OCI-LY7 (cell line): ENCODE measurements at regions not wholly inside any gene's neighbourhood (a gene's known extent, or its start where the extent isn't known, plus 50 kb on each side); places are given as distances from the start of the nearest gene placed in this dataset.

ENCODE experiments used
- BruUV-seq: library from RNA; stranded (reverse); fragments of 400-500 nt; replicated peaks from 2 replicates; lab custom pipeline; 2021; lab: Mats Ljungman, UMichigan
- CTCF ChIA-PET: fragments of 300-600 bp; sonication (Branson Sonifier 250); formaldehyde crosslinking; loops from one replicate; lab custom pipeline; 2022; ENCODE audit warnings: antibody characterized with exemption; ENCODE audit not compliant: unreplicated experiment; lab: Charles Lee
- POLR2A ChIA-PET: fragments of 300-600 bp; sonication (Branson Sonifier 250); formaldehyde crosslinking; loops from one replicate; lab custom pipeline; 2022; ENCODE audit warnings: antibody characterized with exemption; lab: Charles Lee
- DNase-seq: peaks from one replicate; pipeline ENCODE4 v3.0.0-alpha.2; 2015; ENCODE audit warnings: low spot score
- H2AFZ ChIP-seq: fragments of 200-600 bp; sonication (generic), shearing (Covaris generic); 2 replicates; pipeline ENCODE4 v1.6.1; 2014; ENCODE audit warnings: mild to moderate bottlenecking, antibody characterized with exemption, low read length, moderate library complexity
- H3K27ac ChIP-seq: fragments of 200-600 bp; sonication (generic); 2 replicates; pipeline ENCODE4 v1.5.1; 2014; ENCODE audit warnings: mixed run types, low read depth, mild to moderate bottlenecking, moderate library complexity, low read length, inconsistent platforms; ENCODE audit not compliant: poor library complexity, severe bottlenecking
- H3K36me3 ChIP-seq: fragments of 200-600 bp; sonication (generic); 2 replicates; pipeline ENCODE4 v1.6.1; 2014; ENCODE audit warnings: mild to moderate bottlenecking, antibody characterized with exemption, low read length, moderate library complexity, mixed read lengths; ENCODE audit not compliant: insufficient read depth
- H3K4me1 ChIP-seq: fragments of 200-600 bp; sonication (generic); 2 replicates; pipeline ENCODE4 v1.5.1; 2014; ENCODE audit warnings: mild to moderate bottlenecking, low read length; ENCODE audit not compliant: insufficient read depth, poor library complexity, severe bottlenecking
- H3K4me2 ChIP-seq: fragments of 200-600 bp; sonication (generic); 2 replicates; pipeline ENCODE4 v1.6.1; 2014; ENCODE audit warnings: mild to moderate bottlenecking, low read length
- H3K4me3 ChIP-seq: fragments of 200-600 bp; sonication (generic); 2 replicates; pipeline ENCODE4 v1.5.1; 2014; ENCODE audit warnings: mild to moderate bottlenecking, low read depth, low read length; ENCODE audit not compliant: poor library complexity, severe bottlenecking
- H3K79me2 ChIP-seq: fragments of 200-600 bp; sonication (generic); 2 replicates; pipeline ENCODE4 v1.6.1; 2016; ENCODE audit warnings: low read depth, mild to moderate bottlenecking, low read length, moderate library complexity, mixed read lengths; ENCODE audit not compliant: insufficient read depth
- H3K9me2 ChIP-seq: fragments of 200-600 bp; sonication (generic); 2 replicates; pipeline ENCODE4 v1.6.1; 2016; ENCODE audit warnings: mild to moderate bottlenecking, low read length, mixed read lengths; ENCODE audit not compliant: insufficient read depth
- H3K9me3 ChIP-seq: fragments of 200-600 bp; sonication (generic); 2 replicates; pipeline ENCODE4 v1.6.1; 2014; ENCODE audit warnings: mild to moderate bottlenecking, mixed run types, low read length, mixed read lengths
- H4K20me1 ChIP-seq: fragments of 200-600 bp; sonication (generic); 2 replicates; pipeline ENCODE4 v1.6.1; 2014; ENCODE audit warnings: mild to moderate bottlenecking, antibody characterized with exemption, low read length, moderate library complexity, mixed read lengths; ENCODE audit not compliant: insufficient read depth
- EZH2phosphoT487 ChIP-seq: fragments of 200-600 bp; sonication (generic); IDR thresholded peaks from 2 replicates; pipeline ENCODE4 v1.6.1; 2018; ENCODE audit warnings: low read depth, borderline replicate concordance, mild to moderate bottlenecking, mixed run types, antibody characterized with exemption, low read length, moderate library complexity, mixed read lengths
- intact Hi-C: fragments of 100-400 bp; cut with micrococcal nuclease; formaldehyde crosslinking; loops from one replicate; pipeline ENCODE4 v1.10.0; 2022; ENCODE audit not compliant: unreplicated experiment
- TF ChIP-seq, protein P1 (sequence below): fragments of 200-600 bp; sonication (generic); conservative IDR thresholded peaks from 2 replicates; pipeline ENCODE4 v1.5.1; 2014; ENCODE audit warnings: mild to moderate bottlenecking, antibody characterized with exemption, low read length, moderate library complexity, mixed read lengths

- POLR2A ChIA-PET, result no interaction called here
Measured at GRCh38 chr3:102736975-102737304, 302.1 kb downstream of the ZPLD1 start.

GRCh38 chr3:102737353-102737752 is 302.5 kb downstream of the ZPLD1 start:
- intact Hi-C loops, result no loop called here
- H3K36me3 ChIP-seq, result no peaks in the 10 kb centered on the region

More at GRCh38 chr3:102736975-102737304, 302.1 kb downstream of the ZPLD1 start:
- TF ChIP-seq, protein P1, sequence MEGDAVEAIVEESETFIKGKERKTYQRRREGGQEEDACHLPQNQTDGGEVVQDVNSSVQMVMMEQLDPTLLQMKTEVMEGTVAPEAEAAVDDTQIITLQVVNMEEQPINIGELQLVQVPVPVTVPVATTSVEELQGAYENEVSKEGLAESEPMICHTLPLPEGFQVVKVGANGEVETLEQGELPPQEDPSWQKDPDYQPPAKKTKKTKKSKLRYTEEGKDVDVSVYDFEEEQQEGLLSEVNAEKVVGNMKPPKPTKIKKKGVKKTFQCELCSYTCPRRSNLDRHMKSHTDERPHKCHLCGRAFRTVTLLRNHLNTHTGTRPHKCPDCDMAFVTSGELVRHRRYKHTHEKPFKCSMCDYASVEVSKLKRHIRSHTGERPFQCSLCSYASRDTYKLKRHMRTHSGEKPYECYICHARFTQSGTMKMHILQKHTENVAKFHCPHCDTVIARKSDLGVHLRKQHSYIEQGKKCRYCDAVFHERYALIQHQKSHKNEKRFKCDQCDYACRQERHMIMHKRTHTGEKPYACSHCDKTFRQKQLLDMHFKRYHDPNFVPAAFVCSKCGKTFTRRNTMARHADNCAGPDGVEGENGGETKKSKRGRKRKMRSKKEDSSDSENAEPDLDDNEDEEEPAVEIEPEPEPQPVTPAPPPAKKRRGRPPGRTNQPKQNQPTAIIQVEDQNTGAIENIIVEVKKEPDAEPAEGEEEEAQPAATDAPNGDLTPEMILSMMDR, result no peak
- TF ChIP-seq EZH2phosphoT487, result no peak
- no peaks in the 10 kb centered on the region for H3K79me2 ChIP-seq
- H3K9me3 ChIP-seq, result no peaks in the 10 kb centered on the region
- no peaks in the 10 kb centered on the region for H3K4me1 ChIP-seq
- no peaks in the 10 kb centered on the region for H3K36me3 ChIP-seq
- H3K9me2 ChIP-seq, result no peaks in the 10 kb centered on the region
- DNase-seq, result no peak
- no peak overlapping the region for H3K27ac ChIP-seq
- CTCF ChIA-PET, result no interaction called here
- no peaks in the 10 kb centered on the region for H4K20me1 ChIP-seq
- intact Hi-C loops, result no loop called here
- H2AFZ ChIP-seq, result no peak overlapping the region
- BruUV-seq, result no TSS peak
- H3K4me3 ChIP-seq, result no peak overlapping the region
- no peak overlapping the region for H3K4me2 ChIP-seq

DNA sequence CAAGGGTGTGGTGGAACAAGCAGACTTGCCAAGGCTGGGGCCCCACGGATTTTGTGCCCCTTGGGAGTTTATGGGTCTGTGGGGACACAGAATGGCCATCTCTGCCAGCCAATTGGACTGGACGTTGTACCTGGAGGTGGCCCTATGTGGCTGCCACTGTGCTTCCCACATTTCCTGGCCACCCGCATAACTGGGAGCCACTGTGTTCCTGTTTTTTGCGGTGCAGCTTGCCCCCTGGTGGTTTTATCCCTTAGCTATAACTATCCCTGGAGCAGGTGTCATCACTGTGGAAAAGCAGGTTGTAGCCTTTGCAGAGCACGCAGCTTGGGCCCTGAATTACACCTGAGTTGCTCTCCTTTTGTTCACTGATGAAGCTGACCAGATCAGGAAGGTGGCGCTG is 306.3 kb downstream of the ZPLD1 start:
- no peak overlapping the region for H3K4me3 ChIP-seq
- H4K20me1 ChIP-seq, result no peaks in the 10 kb centered on the region
- POLR2A ChIA-PET, result interaction anchor here (0.5 kb wide), 1 partner anchor 36 kb away, joined by 4 read pairs; no protein-coding TSS in a partner anchor
- H3K4me1 ChIP-seq, result no peaks in the 10 kb centered on the region
- no peak for DNase-seq
- H3K36me3 ChIP-seq, result no peaks in the 10 kb centered on the region
- intact Hi-C loops, result no loop called here
- no peaks in the 10 kb centered on the region for H3K9me2 ChIP-seq
- no peaks in the 10 kb centered on the region for H3K79me2 ChIP-seq
- H3K27ac ChIP-seq, result no peak overlapping the region
- TF ChIP-seq, protein P1, result no peak
- TF ChIP-seq EZH2phosphoT487, result no peak
- no peak overlapping the region for H3K4me2 ChIP-seq
- H2AFZ ChIP-seq, result no peak overlapping the region
- no TSS peak for BruUV-seq
- CTCF ChIA-PET, result no interaction called here
- H3K9me3 ChIP-seq, result no peaks in the 10 kb centered on the region

More at GRCh38 chr3:102737353-102737752, 302.5 kb downstream of the ZPLD1 start:
- H3K4me3 ChIP-seq, result no peak overlapping the region
- H3K9me3 ChIP-seq, result no peaks in the 10 kb centered on the region
- no peaks in the 10 kb centered on the region for H4K20me1 ChIP-seq
- BruUV-seq, result no TSS peak
- H3K4me2 ChIP-seq, result no peak overlapping the region
- no peak overlapping the region for H3K27ac ChIP-seq
- ChIA-PET POLR2A (no interaction called here), CTCF (no interaction called here)
- no peaks in the 10 kb centered on the region for H3K4me1 ChIP-seq
- no peak for DNase-seq
- H3K9me2 ChIP-seq, result no peaks in the 10 kb centered on the region
- H2AFZ ChIP-seq, result no peak overlapping the region
- no peaks in the 10 kb centered on the region for H3K79me2 ChIP-seq
- TF ChIP-seq EZH2phosphoT487, result no peak
- TF ChIP-seq, protein P1, result no peak
